IMR-90 (cell line): ENCODE measurements at regions not wholly inside any gene's neighbourhood (a gene's known extent, or its start where the extent isn't known, plus 50 kb on each side); places are given as distances from the start of the nearest gene placed in this dataset.

Experiments used
- ATAC-seq: fragments of 200-7000 bp; cut with Tn5 transposase; 2 replicates; pipeline ENCODE4 v1.9.1; 2020; ENCODE audit warnings: low read depth, mild to moderate bottlenecking, moderate library complexity
- BruUV-seq: library from RNA; stranded (reverse); fragments of 400-500 nt; replicated peaks from 2 replicates; lab custom pipeline; 2021; lab: Mats Ljungman, UMichigan
- CTCF ChIA-PET: fragments of 300-600 bp; formaldehyde crosslinking; extraction: SDS; loops from one replicate; lab custom pipeline; 2021; ENCODE audit warnings: antibody characterized with exemption; lab: Yijun Ruan, JAX
- POLR2A ChIA-PET: fragments of 300-600 bp; sonication (Branson Sonifier 250); formaldehyde crosslinking; loops from one replicate; lab custom pipeline; 2022; ENCODE audit warnings: antibody characterized with exemption; ENCODE audit not compliant: unreplicated experiment; lab: Charles Lee
- DNase-seq: peaks from one replicate; pipeline ENCODE4 v3.0.0; 2013
- H2AFZ ChIP-seq: replicated peaks from 2 replicates; pipeline ENCODE3; 2013; ENCODE audit warnings: low read length, mild to moderate bottlenecking; ENCODE audit not compliant: poor library complexity
- H2AK5ac ChIP-seq: 2 replicates; pipeline ENCODE4 v1.6.1; 2013; ENCODE audit warnings: low read depth, low read length, inconsistent platforms
- H2AK9ac ChIP-seq: replicated peaks from 2 replicates; pipeline ENCODE3; 2013; ENCODE audit warnings: mild to moderate bottlenecking, low read depth, low read length, moderate library complexity; ENCODE audit not compliant: poor library complexity
- H2BK120ac ChIP-seq: 2 replicates; pipeline ENCODE4 v1.6.1; 2013; ENCODE audit warnings: low read depth, low read length, inconsistent platforms
- H2BK15ac ChIP-seq: 3 replicates; pipeline ENCODE4 v1.6.1; 2013; ENCODE audit warnings: low read depth, low read length, inconsistent platforms
- H2BK20ac ChIP-seq: 2 replicates; pipeline ENCODE4 v1.6.1; 2013; ENCODE audit warnings: low read depth, mild to moderate bottlenecking, inconsistent platforms, low read length, moderate library complexity
- H2BK5ac ChIP-seq: 2 replicates; pipeline ENCODE4 v1.6.1; 2013; ENCODE audit warnings: mild to moderate bottlenecking, low read depth, low read length, inconsistent platforms; ENCODE audit not compliant: poor library complexity, severe bottlenecking
- H3K14ac ChIP-seq: replicated peaks from 2 replicates; pipeline ENCODE4 v1.6.1; 2013; ENCODE audit warnings: low read depth, low read length, inconsistent platforms
- H3K18ac ChIP-seq: 2 replicates; pipeline ENCODE4 v1.6.1; 2013; ENCODE audit warnings: low read depth, low read length, control low read depth
- H3K23ac ChIP-seq: 2 replicates; pipeline ENCODE4 v1.6.1; 2013; ENCODE audit warnings: low read depth, low read length, inconsistent platforms
- H3K27ac ChIP-seq: 2 replicates; pipeline ENCODE4 v1.5.1; 2013; ENCODE audit warnings: mild to moderate bottlenecking, control low read depth, low read length; ENCODE audit not compliant: insufficient read depth
- H3K27me3 ChIP-seq: 2 replicates; pipeline ENCODE4 v1.6.1; 2013; ENCODE audit warnings: low read length; ENCODE audit not compliant: control insufficient read depth, insufficient read depth
- H3K36me3 ChIP-seq: 2 replicates; pipeline ENCODE4 v1.6.1; 2013; ENCODE audit warnings: low read length, mixed read lengths; ENCODE audit not compliant: control insufficient read depth, insufficient read depth
- H3K4ac ChIP-seq: 2 replicates; pipeline ENCODE4 v1.6.1; 2013; ENCODE audit warnings: low read depth, low read length, inconsistent platforms
- H3K4me1 ChIP-seq: 2 replicates; pipeline ENCODE4 v1.6.1; 2013; ENCODE audit warnings: low read length, mixed read lengths; ENCODE audit not compliant: control insufficient read depth, insufficient read depth
- H3K4me2 ChIP-seq: 2 replicates; pipeline ENCODE4 v1.6.1; 2013; ENCODE audit warnings: low read depth, mild to moderate bottlenecking, control low read depth, low read length, moderate library complexity
- H3K4me3 ChIP-seq: 2 replicates; pipeline ENCODE4 v1.5.1; 2013; ENCODE audit warnings: low read depth, mild to moderate bottlenecking, control low read depth, low read length, moderate library complexity; ENCODE audit not compliant: insufficient read depth
- H3K56ac ChIP-seq: 2 replicates; pipeline ENCODE4 v1.6.1; 2013; ENCODE audit warnings: low read length, inconsistent platforms; ENCODE audit not compliant: insufficient read depth; ENCODE audit errors: extremely low read depth
- H3K79me1 ChIP-seq, 2 experiments: 2 replicates each; pipeline ENCODE4 v1.6.1; 2013; ENCODE audit warnings: low read length in 2 of 2, inconsistent platforms in 1 of 2, low read depth in 1 of 2
- H3K9ac ChIP-seq: 2 replicates; pipeline ENCODE4 v1.6.1; 2013; ENCODE audit warnings: low read depth, low read length, control low read depth
- H3K9me1 ChIP-seq: 2 replicates; pipeline ENCODE4 v1.6.1; 2013; ENCODE audit warnings: low read length, inconsistent platforms; ENCODE audit not compliant: insufficient read depth
- H3K9me3 ChIP-seq: 2 replicates; pipeline ENCODE4 v1.6.1; 2013; ENCODE audit warnings: low read length; ENCODE audit not compliant: control insufficient read depth, insufficient read depth
- H4K20me1 ChIP-seq: 2 replicates; pipeline ENCODE4 v1.6.1; 2013; ENCODE audit warnings: low read length, inconsistent platforms; ENCODE audit not compliant: insufficient read depth
- H4K5ac ChIP-seq: 2 replicates; pipeline ENCODE4 v1.6.1; 2013; ENCODE audit warnings: mild to moderate bottlenecking, low read depth, low read length, control low read depth
- H4K8ac ChIP-seq, 2 experiments: 2 replicates each; pipeline ENCODE4 v1.6.1; 2013; ENCODE audit warnings: low read depth in 2 of 2, low read length in 2 of 2, control low read depth in 1 of 2, inconsistent platforms in 1 of 2
- H4K91ac ChIP-seq: 2 replicates; pipeline ENCODE4 v1.6.1; 2013; ENCODE audit warnings: low read depth, low read length, inconsistent platforms; ENCODE audit not compliant: insufficient read depth
- BHLHE40 ChIP-seq: fragments of 150-350 bp; IDR thresholded peaks from 2 replicates; pipeline ENCODE4 v1.6.1; 2016; ENCODE audit warnings: mild to moderate bottlenecking, low read depth, low read length
- ELK1 ChIP-seq: fragments of 150-350 bp; IDR thresholded peaks from 2 replicates; pipeline ENCODE4 v1.6.1; 2016; ENCODE audit warnings: low read depth, mild to moderate bottlenecking, low read length, moderate library complexity, borderline replicate concordance
- FOS ChIP-seq: fragments of 150-350 bp; IDR thresholded peaks from 2 replicates; pipeline ENCODE4 v1.6.1; 2016; ENCODE audit warnings: low read depth, low read length
- MAFK ChIP-seq: IDR thresholded peaks from 2 replicates; pipeline ENCODE4 v1.6.1; 2012; ENCODE audit warnings: low read depth, low read length, improper control_type of control experiment
- MAZ ChIP-seq: IDR thresholded peaks from 2 replicates; pipeline ENCODE4 v1.6.1; 2012; ENCODE audit warnings: low read depth, mild to moderate bottlenecking, low read length, improper control_type of control experiment, moderate library complexity, borderline replicate concordance
- MXI1 ChIP-seq: IDR thresholded peaks from 2 replicates; pipeline ENCODE4 v1.6.1; 2012; ENCODE audit warnings: low read depth, mild to moderate bottlenecking, low read length, moderate library complexity, borderline replicate concordance
- NFE2L2 ChIP-seq: fragments of 150-350 bp; IDR thresholded peaks from 2 replicates; pipeline ENCODE4 v1.6.1; 2016; ENCODE audit warnings: low read depth, mild to moderate bottlenecking, low read length
- RCOR1 ChIP-seq: IDR thresholded peaks from 2 replicates; pipeline ENCODE4 v1.6.1; 2012; ENCODE audit warnings: mild to moderate bottlenecking, low read length, improper control_type of control experiment; ENCODE audit not compliant: insufficient replicate concordance
- RFX5 ChIP-seq: IDR thresholded peaks from 2 replicates; pipeline ENCODE4 v1.8.0; 2012; ENCODE audit warnings: low read depth, mild to moderate bottlenecking, low read length, moderate library complexity
- SMC3 ChIP-seq: fragments of 150-350 bp; IDR thresholded peaks from 2 replicates; pipeline ENCODE4 v1.6.1; 2016; ENCODE audit warnings: low read depth, mild to moderate bottlenecking, antibody characterized with exemption, low read length, moderate library complexity
- WGBS, 2 experiments: methylation state at CpG; one replicate each; pipeline versions ENCODE4 v1.1.5 to v1.1.7; 2013; ENCODE audit warnings: missing lambda C conversion rate in 2 of 2; ENCODE audit not compliant: insufficient read length in 1 of 2; ENCODE audit errors: extremely low coverage in 2 of 2; 5-methylcytosine and 5-hydroxymethylcytosine counted together
- dilution Hi-C: fragments of 300-500 bp; cut with HindIII; formaldehyde crosslinking; loops from one replicate; pipeline ENCODE4 v1.14.3; 2018; ENCODE audit warnings: low sequenced_read_pairs; ENCODE audit not compliant: unreplicated experiment
- in situ Hi-C: fragments of 300-500 bp; cut with MboI; formaldehyde crosslinking; loops from 3 replicates; pipeline ENCODE4 v1.14.3; 2019; ENCODE audit warnings: low sequenced_read_pairs, inconsistent platforms, mixed read lengths
- intact Hi-C: fragments of 100-400 bp; cut with micrococcal nuclease; formaldehyde crosslinking; loops from 2 replicates; pipeline ENCODE4 v1.10.0; 2022

- no peak overlapping the region for H2AK9ac ChIP-seq
- H3K9me3 ChIP-seq: no peaks in the 10 kb centered on the region
- H3K4me3 ChIP-seq: no peak overlapping the region
- H2AK5ac ChIP-seq: no peak overlapping the region
- no peak overlapping the region for H3K4ac ChIP-seq
- no peak overlapping the region for H3K14ac ChIP-seq
- no peak overlapping the region for H3K9ac ChIP-seq
- H2BK15ac ChIP-seq: no peak overlapping the region
- CTCF ChIA-PET: no interaction called here
- H4K5ac ChIP-seq: no peak overlapping the region
- POLR2A ChIA-PET: no interaction called here
- ATAC-seq (no peak), DNase-seq (no peak)
- H4K8ac ChIP-seq: no peak overlapping the region
- H2BK20ac ChIP-seq: no peak overlapping the region
- H2BK5ac ChIP-seq: no peak overlapping the region
- H3K23ac ChIP-seq: no peak overlapping the region
- dilution Hi-C loops: no loop called here
- no peak overlapping the region for H3K27ac ChIP-seq
- no peak for TF ChIP-seq RFX5
- TF ChIP-seq ELK1: no peak
- TF ChIP-seq MAFK: no peak
- TF ChIP-seq RCOR1: no peak
- TF ChIP-seq MXI1: no peak
- TF ChIP-seq MAZ: no peak
- no peak for TF ChIP-seq FOS
- TF ChIP-seq NFE2L2: no peak
- no peak for TF ChIP-seq SMC3
- no peak for TF ChIP-seq BHLHE40
- H2AFZ ChIP-seq: no peak overlapping the region
- BruUV-seq: no TSS peak
- H3K9me1 ChIP-seq: no peaks in the 10 kb centered on the region
- 100% methylated on average over 1 of the region's 4 CpGs; no CpG with 5 or more reads in 1 of the 2 experiments for WGBS, 2 experiments
- no peak overlapping the region for H4K91ac ChIP-seq
- H3K79me1 ChIP-seq: no peaks in the 10 kb centered on the region
- H3K56ac ChIP-seq: no peak overlapping the region
- H3K4me2 ChIP-seq: no peak overlapping the region
- H3K4me1 ChIP-seq: 0 out of 2 replicates have a peak, but pooled peaks cover 2% of the 10 kb centered on the region
- intact Hi-C loops: no loop called here
- no peaks in the 10 kb centered on the region for H3K36me3 ChIP-seq
- H4K20me1 ChIP-seq: no peaks in the 10 kb centered on the region
- H2BK120ac ChIP-seq: no peak overlapping the region
- H3K18ac ChIP-seq: no peak overlapping the region
- H3K27me3 ChIP-seq: peaks cover 10% of the 10 kb centered on the region
- in situ Hi-C loops: no loop called here
These were observed 494.1 kb downstream of the PREX1 start for GRCh38 chr20:48333707-48334106.
